ENCODE measurements at regions not wholly inside any gene's neighbourhood (a gene's known extent, or its start where the extent isn't known, plus 50 kb on each side); places are given as distances from the start of the nearest gene placed in this dataset.

- no peak for TF ChIP-seq CTCF (IDR thresholded peaks at IDR 0.05)
- TF ChIP-seq NRF1 (IDR thresholded peaks at IDR 0.05; ENCODE audit: low read depth, low read length), result no peak
- no peak for TF ChIP-seq EZH2phosphoT487 (IDR thresholded peaks at IDR 0.05; ENCODE audit: borderline replicate concordance, low read depth)
- TF ChIP-seq PBX3 (IDR thresholded peaks at IDR 0.05), result no peak
- TF ChIP-seq MAX (IDR thresholded peaks at IDR 0.05; ENCODE audit: low read depth), result no peak
- TF ChIP-seq YY1 (IDR thresholded peaks at IDR 0.05; ENCODE audit: low read depth), result no peak
- no peak for TF ChIP-seq EP300 (IDR thresholded peaks at IDR 0.05; ENCODE audit: borderline replicate concordance in 1 of 2, low read depth in 1 of 2, low read length in 1 of 2)
- TF ChIP-seq TCF12 (IDR thresholded peaks at IDR 0.05), result no peak
- TF ChIP-seq REST (IDR thresholded peaks at IDR 0.05; ENCODE audit: low read depth, low read length), result no peak
- no peak for TF ChIP-seq ZBTB33 (IDR thresholded peaks at IDR 0.05; ENCODE audit: borderline replicate concordance, low read depth)
- TF ChIP-seq SIN3A (IDR thresholded peaks at IDR 0.05; ENCODE audit: borderline replicate concordance, low read depth, low read length), result no peak
- TF ChIP-seq SMC3 (IDR thresholded peaks at IDR 0.05; ENCODE audit: low read depth, low read length), result no peak
- TF ChIP-seq CHD2 (IDR thresholded peaks at IDR 0.05; ENCODE audit: low read length, partially characterized antibody), result no peak
Measured at GRCh38 chr1:213934649-213935048, 53.1 kb upstream of the PROX1 start.

Data from SK-N-SH (cell line).